Activated CD4-positive, alpha-beta T cell treated with anti-CD3 and anti-CD28 coated beads for 4 hours (primary cell): ENCODE measurements at regions not wholly inside any gene's neighbourhood (a gene's known extent, or its start where the extent isn't known, plus 50 kb on each side); places are given as distances from the start of the nearest gene placed in this dataset.

Experiments
- DNase-seq, 2 donors: peaks; one replicate each; pipeline ENCODE4 v3.0.0-alpha.2; 2020

- no peak for DNase-seq
Observed at GRCh38 chr6:156560476-156560875, 216.7 kb upstream of the ARID1B start.

GRCh38 chr6:156559162-156559690 is 218.0 kb upstream of the ARID1B start:
- DNase-seq = no peak

DNA sequence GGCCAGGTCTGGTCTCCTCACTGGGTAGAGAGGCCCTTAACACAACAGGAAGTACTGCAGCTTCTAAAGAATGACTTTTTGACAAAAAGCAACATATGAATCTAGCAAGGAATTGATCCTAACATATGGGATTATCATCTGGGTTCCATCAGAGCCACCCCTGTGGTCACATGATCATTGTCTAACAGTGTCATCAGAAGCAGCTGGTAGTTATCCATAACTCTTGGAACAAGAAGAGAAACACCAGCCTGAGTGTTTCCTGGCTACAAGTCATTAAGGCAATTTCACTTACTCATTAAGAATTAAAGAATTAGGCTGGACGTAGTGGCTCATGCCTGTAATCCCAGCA is 219.3 kb upstream of the ARID1B start:
- DNase-seq = no peak

DNA sequence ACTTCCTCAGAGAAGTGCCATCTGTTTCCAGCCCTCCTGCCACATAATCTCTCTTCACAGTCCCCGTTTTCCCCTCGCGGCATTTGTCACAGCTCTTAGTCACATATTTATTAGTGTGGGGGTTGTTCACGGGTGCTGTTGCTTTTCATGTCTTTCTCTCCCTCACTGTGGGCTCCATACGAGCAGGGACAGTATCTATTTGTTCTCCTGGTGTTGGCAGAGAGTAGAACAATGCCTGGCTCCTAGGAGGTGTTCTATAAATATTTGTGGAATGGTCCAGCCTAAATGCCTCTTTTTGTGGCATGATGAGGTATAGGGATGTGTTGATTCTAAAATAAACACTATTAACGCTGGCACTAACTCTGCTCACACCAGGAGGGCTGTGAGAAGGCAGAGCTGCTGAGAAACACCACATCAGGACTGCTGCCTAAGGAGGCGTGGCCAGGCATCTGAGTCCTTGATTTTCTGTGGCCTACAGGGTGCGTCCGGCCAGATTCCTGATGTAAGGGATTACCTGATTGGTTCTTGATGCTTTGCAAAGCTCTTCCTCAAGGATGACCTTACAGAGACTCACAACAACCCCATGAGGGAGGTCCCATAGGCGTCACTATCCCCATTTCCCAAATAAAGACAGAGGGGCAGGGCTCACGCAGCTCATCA is 219.8 kb upstream of the ARID1B start:
- DNase-seq = no peak

DNA sequence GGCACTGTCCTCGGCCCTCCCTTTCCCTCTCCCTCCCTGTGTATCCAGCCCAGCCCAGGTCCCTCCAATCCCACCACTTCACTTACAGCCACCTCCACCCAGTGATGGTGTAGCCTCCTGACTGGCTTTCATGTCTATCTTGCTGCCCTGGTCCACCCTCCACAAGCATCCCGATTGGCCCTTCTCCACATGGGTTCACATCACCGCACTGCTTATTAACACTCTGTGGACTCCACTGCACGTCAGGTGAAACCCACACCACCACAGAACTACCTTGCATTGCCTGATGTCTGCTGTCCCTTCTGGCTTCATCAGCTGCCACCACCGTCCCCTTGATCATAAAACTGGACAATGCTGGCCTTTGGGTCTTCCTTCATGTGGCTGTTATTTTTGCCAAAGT is 220.4 kb upstream of the ARID1B start:
- no peak for DNase-seq

DNA sequence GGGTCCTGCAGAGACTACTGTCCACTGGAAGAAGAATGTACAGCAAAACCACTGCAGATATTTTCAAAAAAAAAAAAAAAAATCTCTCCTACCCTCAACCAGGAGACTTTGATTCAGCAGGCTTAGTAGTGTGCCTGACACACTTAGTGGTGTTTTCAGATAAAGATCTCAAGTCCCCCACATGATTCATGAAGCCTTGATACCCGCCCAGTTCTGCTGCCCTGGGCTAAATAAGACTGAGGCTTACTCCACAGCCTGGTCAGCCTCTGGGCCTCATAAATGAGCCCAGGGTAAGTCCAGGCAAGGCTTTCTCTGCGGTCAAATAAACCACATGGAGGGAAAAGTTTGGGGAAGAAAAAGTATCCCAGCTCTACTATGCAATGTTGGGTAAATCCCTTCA is 222.1 kb upstream of the ARID1B start:
- no peak for DNase-seq

GRCh38 chr6:156554160-156554559 is 223.0 kb upstream of the ARID1B start:
- no peak for DNase-seq

- DNase-seq = no peak
Observed at GRCh38 chr6:156552849-156553248, 224.3 kb upstream of the ARID1B start.

DNA sequence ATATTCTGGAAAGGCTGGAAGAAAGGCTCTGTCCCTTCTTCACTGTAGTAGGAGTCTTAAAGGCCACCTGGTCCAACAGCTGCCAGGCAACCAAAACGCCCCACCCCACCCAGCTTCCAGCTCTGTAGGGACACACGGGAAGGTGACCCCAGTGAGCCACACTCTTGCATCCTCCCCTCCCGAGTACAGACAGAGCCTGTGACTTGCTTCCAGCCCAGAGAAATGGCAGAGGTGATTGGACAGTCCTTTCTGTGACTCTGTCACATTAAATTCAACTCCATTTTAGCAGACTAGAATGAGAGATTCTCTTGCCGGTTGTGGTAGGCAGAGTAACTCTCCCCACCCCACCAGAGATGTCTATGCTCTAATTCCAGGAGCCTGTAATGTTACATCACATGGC is 226.2 kb upstream of the ARID1B start:
- DNase-seq = no peak

DNA sequence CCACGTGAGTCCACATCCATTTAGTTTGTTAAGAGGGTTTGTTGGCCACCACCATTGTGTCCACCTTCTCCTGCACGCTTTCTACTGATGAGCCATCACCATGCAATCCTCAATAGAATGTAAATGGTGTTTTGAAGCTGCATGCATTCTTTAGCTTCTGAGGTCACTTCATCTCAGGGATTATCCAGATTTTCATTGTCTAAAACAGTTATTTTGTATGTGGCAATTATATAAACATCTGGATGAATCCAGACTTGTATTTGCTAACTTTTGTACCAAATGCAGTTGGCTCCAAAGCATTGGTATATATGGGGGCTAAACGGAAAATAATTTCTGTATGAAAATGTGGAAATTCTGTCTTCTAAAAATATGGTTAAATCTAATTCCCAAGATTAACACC is 231.2 kb upstream of the ARID1B start:
- DNase-seq = no peak

DNA sequence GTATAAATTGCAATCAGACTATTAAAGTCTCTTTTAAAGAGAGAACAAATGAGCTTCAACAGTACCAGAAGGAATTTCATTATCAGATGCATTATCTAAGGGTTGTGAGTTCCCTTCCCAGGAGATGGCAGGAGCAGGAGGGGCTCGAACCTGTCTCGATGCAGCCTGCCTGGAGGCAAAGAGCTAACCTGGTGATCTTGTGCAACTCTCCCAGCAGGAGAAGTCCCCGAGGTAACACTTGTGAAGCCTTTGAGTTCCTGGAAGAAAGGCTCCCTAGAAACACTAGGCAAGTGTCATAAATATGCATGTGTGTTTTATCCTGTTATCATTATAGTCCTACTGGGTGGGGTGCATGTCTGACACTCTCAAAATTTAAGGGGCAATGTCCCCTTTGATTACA is 232.2 kb upstream of the ARID1B start:
- DNase-seq = no peak

DNA sequence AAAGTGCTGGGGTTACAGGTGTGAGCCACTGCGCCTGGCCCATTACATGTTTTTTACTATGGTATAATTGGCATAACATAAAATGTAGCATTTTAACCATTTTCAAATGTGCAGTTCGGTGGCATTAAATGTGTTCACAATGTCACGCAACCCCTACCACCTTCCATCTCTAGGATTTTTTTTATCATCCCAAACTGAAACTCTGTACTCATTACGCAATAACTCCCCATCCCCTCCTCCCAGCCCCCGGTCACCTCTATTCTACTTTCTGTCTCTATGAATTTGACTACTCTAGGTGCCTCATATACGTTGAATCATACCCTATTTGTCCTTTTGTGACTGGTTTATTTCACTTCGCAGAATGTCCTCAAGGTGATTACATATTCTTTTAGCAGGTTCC is 233.1 kb upstream of the ARID1B start:
- no peak for DNase-seq

GRCh38 chr6:156543431-156543830 is 233.7 kb upstream of the ARID1B start:
- no peak for DNase-seq

- DNase-seq = no peak
Observed at GRCh38 chr6:156538875-156539660, 238.1 kb upstream of the ARID1B start.

DNA sequence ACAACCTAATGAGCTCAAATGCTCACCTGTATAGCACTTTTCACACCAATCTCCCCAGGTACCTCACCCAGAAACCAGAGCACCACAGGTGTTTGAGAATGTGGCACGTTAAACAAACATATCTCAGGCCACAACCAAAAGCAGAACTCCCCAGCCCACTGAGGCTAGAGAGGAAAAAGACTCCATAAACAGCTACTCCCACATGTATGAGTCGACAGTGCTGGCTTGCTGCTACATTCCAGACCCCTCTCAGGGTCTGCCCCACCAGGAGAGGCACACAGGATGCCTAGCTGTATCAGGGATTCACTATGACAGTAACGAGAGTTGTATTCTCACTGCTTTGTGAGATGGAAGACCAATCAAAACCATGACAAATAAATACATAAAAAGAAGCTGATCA is 242.6 kb upstream of the ARID1B start:
- DNase-seq = no peak

- DNase-seq = no peak
Observed at GRCh38 chr6:156533872-156534524, 243.2 kb upstream of the ARID1B start.

- no peak for DNase-seq
Observed at GRCh38 chr6:156526081-156526480, 251.1 kb upstream of the ARID1B start.

- no peak for DNase-seq
Observed at GRCh38 chr6:156525541-156525940, 251.6 kb upstream of the ARID1B start.

- DNase-seq = no peak
Observed at GRCh38 chr6:156519940-156520339, 257.2 kb upstream of the ARID1B start.

DNA sequence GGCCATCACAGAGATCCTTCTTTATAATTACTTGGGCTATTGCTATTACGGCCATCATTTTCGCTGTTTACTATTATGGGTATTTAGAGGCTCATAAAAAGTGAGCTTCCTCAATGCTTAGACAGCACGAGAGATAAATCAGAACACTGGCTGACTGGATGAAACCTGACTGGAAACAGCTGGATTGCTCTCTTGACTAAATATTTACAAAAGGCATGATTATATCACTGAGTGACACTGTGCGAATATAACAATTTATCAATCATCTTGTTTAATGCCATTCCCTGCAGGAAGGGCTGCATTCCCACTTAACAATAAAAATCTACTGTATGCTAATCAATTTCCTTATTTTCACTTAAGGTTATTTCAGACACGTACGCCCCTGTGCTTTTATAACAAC is 260.1 kb upstream of the ARID1B start:
- no peak for DNase-seq

DNA sequence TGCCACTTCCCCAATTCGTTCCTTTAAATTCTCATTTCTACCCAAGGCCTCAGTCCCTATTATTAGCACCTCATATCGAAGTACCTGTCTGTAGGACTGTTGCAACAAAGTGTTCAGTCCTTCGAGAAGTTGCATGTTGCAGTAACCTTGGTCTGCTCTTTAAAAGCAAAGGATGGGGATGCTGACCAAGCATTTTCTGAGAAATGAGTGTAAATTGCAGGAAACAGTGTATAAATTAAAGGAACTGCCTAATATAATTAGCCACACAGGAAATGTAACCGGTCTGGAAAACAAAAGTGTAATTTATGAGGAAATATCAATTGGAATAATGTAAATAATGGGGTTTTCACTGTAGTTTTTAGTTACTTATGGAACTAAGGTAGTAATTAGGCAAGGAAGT is 261.9 kb upstream of the ARID1B start:
- no peak for DNase-seq

GRCh38 chr6:156513504-156513903 is 263.7 kb upstream of the ARID1B start:
- DNase-seq = no peak

- no peak for DNase-seq
Observed at GRCh38 chr6:156511570-156511969, 265.6 kb upstream of the ARID1B start.

DNA sequence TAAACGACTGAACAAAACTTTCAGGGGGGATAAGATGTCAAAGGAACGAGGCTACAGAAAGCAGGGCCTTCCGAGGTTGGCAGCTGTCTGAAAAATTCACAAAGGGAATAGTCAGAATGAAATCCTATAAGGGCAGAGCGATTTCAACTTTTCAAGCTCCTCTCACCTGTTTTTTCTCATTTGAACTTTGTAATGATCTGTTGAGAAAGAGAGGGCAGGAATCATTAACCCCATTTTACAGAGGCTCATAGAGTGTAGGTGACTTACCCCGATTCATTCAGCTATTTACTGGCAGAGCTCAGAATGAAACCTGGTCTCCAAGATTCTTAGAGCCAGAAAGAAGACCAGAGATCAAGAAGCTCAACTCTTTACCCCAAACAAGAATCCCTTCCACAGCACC is 266.1 kb upstream of the ARID1B start:
- no peak for DNase-seq
